Activated CD4-positive, CD25-positive, alpha-beta regulatory T cell treated with anti-CD3 and anti-CD28 coated beads, Interleukin-2, amount 50 U/mL, for 24 hours (primary cell): ENCODE measurements at regions not wholly inside any gene's neighbourhood (a gene's known extent, or its start where the extent isn't known, plus 50 kb on each side); places are given as distances from the start of the nearest gene placed in this dataset.
"Not testable (repeated sequence)": the region's sequence is repeated elsewhere in the genome, so short reads cannot be mapped to it uniquely, and the experiment has no call there.

Experiments
- ATAC-seq, 2 donors: fragments of 150-1000 bp; cut with Tn5 transposase; one replicate each; pipeline ENCODE4 v1.10.0; 2021; ENCODE audit warnings: mild to moderate bottlenecking in 1 of 2, moderate library complexity in 1 of 2

DNA sequence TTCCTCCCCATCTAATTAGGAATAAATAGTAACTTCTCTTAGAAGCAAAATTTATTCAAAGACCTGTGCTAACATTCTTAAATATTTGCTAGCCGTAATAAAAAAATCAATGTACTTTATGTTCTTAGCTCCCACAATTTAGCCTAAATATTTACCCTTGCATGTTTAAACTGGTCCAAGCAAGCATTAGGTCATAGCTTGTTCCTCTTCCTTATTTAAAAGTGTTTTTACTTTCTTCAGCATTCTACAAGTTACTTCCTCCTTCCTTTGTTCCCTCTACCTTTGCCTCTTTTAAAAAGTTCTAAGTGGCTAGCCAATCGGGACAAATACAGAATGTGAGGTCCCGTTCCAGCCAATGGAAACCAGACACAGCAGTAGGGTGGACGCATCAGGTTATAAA is 172.9 kb upstream of the MBL2 start:
- ATAC-seq: not testable (repeated sequence)

DNA sequence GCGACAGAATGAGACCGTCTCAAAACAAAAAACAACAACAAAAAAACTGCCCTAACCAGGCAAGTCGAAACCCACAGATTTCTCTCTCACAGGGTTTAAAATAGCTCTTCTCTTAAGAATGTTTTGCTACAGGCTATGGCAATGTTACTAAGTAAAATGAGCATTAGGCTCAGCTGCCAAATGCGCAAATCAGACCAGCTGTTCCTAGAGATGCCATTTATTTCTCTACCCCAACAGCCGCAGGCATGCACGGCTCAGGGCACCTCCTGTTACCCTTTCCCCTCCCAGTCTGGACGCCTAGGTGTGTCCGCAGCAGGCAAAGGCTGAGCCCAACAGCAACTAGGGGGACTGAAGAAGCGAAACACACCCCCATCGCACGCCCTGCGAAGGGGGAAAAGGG is 168.3 kb upstream of the MBL2 start:
- ATAC-seq: no peak

DNA sequence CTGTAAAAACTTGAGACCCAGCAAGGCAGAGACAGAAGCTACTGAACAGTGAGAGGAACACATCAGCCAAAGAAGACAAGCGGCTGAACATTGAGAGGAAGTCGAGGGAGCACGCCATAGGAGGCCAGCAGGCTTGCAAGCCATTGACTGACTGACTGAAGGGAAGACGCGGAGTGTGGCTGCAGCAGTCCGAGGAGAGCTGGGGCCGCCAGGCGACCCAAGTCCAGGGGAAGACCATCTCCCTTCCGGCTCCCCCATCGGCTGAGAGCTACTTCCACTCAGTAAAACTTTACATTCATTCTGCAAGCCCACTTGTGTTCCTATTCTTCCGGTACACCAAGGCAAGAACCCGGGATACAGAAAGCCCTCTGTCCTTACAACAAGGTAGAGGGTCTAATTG is 167.3 kb upstream of the MBL2 start:
- no peak for ATAC-seq

DNA sequence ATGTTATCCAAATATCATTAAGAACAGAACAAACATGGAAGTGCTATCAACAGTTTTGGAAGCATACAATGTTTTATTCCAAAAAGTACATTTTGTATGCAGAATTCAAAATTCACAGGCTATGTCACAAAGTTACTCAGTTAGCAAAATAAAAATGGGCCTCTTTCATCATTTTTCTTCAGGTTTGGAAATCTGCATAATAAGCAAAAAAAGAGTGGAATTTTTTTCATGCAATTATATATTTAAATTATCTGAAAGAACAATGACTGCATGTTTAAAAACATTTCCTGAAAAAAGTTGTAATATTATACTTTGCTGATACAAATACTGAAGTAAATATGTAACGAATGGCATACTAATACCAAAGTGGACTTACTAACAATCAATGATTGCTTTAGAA is 161.2 kb upstream of the MBL2 start:
- ATAC-seq: no peak

DNA sequence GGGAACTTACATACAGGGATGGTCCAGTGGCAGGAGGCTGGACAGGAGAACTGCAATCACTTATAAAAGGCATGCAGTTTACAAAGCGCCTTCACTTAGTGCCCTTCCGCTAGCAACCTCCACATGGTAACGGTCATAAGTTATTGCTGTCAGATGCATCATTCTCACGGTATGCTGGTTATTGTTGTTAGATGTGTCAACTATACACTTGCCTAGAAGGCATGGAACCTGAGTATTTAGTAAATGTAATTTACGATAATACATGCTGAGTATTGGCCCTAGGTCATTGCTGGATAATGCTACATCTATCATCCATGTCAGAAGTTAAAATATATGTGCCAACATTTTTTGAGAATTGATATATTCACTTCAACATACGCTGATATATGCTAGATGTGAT is 155.1 kb upstream of the MBL2 start:
- no peak for ATAC-seq

DNA sequence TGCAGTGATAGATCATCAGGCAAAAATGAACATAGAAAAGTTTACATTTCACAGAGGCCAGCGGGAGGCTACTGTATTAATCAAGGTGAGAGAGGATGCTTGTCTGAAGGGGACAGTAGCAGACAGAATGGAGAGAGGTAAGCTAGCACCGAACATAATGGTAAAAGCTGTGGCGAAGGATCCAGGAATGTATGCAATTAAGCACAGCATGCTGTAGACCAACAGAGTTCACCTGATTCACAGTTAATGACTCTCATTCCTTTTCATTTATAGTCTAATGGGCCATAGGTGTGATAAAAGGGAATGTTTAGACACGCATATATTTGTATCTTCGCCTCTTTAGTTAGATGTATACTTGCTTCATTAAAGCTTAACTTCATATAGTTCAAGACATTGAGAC is 150.9 kb upstream of the MBL2 start:
- no peak for ATAC-seq

DNA sequence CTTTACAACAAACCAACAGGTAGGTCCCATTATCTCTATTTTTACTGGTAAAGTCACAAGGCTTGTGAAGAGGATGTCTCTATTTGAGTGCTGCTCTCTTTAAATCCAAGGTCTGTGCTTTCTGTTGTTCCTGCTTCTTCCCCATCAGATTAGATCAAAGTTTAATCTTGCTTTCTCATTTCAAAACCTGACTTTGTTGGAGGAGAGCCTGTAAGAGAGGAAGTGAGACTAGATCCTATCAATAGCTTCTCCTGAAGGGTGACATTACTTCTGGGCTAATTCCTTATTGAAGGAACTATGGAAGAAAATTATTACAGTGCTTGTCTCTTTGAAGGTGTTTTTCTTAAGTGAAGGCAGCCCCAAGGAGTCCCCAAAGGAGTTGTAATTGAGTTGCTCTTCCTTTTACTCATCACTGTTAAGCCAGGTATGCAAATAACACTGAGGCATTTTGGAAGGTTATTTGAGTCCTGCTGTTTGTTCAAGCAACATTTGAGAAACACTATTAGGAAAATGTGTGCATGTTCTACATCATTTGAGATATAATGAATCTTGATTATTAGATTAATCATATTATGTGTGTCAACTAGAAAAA is 146.2 kb upstream of the MBL2 start:
- ATAC-seq: no peak

DNA sequence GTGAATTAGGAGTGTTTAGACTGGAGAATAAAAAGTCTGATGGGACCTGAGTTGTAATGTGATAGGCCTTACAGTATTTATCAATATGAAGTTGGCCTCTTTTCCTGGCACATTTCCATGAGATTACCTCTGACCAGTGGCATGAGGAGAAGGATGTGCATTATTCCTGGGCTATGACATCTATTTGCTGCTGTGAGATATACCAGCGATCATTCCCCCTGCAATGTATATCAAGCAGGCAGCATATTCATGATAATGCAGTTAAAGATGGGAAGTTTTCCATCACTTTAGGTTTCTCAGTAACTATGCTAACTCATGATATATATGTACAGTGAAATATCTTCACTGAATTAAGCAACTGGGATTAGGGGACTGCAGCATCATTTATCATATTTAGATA is 142.8 kb upstream of the MBL2 start:
- ATAC-seq: no peak

DNA sequence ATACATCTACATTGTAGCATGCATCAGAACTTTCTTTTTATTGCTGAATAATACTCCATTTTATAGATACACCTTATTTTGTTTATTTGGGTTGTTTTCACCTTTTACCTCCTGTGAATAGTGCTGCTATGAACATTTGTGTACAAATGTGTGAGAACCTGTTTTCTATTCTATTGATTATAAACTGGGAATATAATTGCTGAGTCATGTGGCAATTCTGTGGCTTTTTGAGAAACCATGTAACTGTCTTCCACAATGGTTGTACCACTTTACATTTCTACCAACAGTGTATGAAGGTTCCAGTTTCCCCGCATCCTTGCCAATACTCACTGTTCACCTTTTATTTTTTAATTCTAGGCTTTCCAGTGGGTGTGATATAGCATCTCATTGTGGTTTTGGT is 138.6 kb upstream of the MBL2 start:
- no peak for ATAC-seq

DNA sequence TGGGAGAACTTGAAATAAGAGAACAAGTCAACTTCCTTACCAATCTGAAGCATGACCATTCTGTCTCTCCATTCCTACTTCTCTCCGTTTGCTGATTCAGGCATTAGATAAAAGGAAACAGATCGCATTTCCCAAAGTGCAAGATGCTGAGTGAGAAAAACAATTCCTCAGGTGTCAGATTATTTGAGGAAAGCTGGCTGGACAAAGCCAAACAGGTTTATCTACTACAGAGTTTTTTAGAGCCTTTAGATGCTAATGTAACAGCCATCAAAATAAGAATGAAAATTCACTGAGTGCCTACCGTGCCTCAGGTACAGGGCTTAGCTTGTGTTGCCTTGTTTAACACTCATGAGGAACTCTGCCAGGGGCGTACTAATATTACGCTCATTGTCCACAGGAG is 135.9 kb upstream of the MBL2 start:
- no peak for ATAC-seq

DNA sequence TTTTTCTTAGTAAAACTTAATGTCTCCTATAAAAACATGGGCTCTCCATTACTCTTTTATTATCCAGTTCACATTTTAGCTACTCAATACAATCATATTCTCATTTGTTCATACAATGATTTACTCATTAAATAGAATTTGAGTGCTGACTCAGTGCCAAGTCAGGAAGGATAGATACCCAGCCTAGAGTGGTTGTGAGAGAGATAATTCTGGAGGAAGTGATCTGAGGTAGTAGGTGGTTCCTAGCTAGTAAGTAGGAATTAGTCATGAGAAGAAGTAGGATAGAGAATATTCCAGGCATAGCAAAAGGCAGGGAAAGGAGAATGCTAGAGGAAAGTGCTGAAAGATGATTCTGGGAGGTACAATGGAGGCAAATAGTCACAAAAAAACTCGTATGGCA is 133.5 kb upstream of the MBL2 start:
- no peak for ATAC-seq

DNA sequence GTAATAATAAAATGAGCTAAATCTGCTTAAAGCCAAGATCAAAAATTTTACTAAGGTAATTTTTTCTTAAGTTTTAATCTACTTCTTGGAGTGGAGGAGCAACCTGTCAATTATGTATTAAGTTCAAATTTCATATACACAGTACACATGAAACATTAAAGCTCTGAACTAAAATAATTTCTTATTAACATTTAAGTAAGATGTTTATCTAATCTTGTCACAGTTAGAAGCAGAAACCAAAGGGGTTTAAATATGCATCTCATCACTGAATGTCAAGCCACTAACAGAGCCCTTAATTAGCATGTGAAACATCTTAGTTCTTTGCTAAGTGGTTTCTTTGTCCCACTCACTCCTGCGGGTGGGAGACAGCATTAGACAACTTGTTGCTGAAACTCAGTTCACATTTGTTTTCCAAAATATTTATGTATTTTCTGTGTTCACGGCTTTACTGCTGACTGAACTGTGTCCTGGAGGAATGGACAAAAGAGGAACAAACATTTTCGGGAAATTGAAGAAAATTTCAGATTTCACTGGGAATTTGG is 130.9 kb upstream of the MBL2 start:
- no peak for ATAC-seq

DNA sequence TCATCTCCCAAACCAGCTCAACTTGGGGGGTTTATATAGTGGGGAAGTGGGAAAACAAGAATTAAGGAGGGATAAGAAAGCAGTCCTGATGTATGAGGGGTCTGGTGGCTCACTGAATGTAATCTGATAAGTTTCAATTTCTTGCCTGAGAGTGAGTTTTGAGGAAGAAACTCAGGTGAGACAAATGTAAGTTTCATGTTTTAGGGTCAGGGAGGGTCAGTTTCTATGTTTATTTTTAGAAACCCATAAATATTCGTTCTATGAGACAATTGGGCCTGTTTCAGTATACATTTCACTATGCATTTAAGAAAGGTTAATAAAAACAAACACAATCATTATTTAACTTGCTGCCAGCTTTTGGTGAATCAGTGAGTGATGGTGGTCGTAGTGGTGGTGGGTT is 128.0 kb upstream of the MBL2 start:
- ATAC-seq: no peak

DNA sequence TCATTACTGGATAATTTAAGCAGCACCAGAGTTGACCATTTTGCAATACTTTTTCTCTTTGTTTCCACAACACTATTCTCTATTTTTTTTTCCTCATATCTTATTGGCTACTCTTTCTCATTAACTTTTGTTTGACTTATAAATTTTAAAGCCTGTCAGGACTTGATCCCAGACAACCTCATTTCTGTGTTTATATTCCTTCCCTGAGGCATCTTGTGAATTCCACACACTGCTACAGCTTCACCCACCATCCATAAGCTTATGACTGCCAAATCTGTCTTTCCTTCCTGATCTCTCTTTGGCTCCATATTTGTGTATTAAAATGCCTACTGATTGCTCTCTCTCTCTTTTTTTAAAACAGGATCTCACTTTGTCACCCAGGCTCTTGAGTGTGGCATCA is 124.6 kb upstream of the MBL2 start:
- no peak for ATAC-seq

DNA sequence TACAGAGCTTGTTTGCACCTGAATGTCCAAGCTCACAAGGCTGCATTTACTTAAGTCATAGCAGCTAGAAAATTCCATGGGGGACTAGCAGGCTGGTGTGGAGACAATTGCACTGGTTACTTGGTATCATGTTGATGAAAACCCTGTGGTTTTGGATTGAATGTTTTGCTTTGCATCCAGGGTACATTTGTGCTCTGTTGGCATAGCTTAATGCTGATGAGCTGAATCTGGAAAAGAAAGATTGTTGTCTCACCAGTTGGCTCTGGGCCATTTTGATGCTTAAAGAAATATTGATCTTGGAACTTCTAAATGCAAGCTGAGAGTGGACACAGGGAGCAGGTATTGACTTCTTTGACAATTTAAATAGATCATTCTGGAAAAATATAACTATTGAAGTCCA is 122.5 kb upstream of the MBL2 start:
- ATAC-seq: no peak

DNA sequence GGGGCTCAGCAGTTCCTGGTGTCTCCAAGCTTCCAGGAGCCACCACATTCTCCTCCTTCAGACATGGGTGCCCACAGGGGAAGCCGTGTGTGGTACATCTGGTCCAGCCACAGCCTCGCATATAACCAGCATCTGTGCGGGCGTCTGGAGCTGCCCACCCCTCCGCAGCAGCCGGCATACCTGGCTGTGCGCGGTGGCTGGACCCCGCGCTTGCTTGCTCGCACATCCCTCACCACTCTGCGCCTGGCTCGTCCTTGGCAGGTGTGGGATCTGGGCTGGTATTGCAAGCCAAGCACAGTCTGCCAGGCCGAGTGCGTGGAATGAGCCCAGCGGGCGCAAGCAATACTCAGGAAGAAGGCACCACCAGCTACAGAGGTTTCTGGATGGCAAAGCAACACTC is 117.7 kb upstream of the MBL2 start:
- no peak for ATAC-seq

DNA sequence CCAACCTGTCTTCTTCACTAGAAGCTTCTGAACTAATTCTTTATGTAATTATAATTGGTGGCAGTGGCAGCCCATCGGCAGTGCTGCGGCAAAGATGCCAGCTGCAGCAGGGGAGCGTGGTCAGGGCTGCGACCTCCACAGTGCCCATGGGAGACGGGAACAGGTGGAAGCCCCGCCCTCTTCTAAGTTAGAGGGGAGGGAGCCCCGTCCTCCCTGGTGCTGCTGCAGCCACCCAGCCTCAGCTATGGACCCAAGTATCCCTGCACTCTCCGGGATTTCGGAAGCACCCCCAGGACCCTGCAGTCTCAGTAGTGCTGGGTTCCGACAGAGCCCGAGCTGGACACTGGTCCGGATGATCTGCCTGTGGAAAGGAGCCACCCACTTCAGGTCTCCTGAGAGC is 117.0 kb upstream of the MBL2 start:
- no peak for ATAC-seq

DNA sequence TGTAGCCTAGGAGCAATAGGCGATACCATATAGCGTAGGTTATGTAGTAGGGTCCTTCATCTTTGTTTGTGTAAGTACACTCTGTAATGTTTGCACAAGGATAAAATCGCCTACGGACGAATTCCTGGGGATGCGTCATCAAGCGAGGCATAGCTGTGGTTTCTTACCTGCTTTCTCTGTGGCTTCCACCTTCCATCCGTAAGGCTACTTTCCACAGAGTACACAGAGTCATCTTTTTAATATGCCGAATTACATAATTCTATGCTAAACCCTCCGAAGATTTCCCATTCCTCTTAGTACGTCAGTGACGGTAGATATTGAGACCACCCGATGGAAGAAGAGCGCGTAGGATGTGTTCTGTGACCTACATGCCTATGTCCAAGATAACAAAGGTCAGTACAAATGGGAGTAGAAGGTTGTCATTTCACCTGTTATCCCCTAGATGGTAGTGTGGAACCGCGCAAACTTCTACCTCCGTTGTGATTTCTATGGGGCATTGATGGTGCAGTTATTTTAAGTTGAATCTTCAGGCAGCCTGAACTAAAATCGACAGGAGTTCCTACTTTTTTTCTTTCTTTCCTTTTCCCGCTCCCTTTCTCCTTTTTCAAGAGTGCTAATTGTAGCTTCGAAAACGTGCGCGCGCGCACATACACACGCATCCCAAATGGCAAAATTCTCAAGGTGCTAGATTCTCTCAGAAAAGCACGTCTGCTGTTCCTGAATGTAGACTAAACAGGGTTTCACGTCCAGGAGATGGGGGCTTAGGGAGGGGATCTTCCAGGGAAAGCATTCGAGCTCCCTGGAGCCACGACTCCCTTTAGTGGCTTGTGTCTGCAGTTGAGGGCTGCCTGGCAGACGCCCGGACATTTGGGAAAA is 111.7 kb upstream of the MBL2 start:
- ATAC-seq: no peak

DNA sequence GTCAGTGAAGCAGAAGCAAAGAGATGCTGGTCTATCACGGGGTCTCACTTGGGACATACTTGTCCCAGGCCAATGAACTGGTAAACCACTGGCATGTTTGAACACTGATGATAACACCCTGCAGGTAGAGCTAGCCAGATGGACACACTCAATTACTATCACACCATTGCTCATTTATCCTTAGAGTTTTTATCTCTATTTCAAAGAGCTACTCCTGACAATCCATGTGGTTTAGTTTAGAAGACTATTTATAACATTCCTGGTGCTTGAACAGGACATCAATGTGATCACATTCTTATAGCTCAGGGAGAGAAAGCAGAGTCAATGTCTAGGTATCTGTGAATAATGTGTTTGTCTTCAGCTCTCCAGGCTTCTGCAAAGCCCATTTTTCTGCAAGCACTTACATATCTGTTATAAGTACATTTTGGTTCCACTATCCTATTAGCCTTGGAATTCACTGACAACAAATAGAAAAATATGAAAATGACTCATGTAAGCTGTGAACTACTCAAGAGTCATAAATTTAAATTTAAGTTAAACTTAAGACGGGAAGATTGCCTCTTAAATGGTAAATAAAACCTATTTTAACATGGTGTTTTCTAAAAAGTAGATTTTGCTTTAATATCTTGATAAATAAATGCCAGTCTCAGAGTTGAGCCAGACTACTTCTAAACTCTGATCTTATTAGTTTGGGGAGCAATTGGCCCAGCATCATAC is 106.7 kb upstream of the MBL2 start:
- ATAC-seq: no peak

DNA sequence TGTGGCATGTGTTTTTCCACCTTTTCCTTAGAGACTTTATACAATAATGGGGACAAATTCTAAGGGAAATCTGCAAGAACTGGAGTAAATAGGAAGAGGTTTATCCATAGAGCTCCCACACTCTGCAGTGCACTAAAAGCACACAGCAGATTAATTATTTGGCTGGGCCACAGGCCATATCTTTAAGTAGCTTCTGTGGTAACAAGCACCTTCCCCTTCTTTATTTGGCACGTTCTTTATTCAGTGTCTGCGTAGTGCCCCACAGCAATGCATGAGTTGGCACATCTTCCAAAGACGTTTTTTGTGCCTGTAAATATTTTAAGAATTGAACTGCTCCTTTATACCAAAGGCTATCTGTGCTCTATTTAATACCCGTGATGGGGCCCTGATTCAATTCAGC is 104.9 kb upstream of the MBL2 start:
- ATAC-seq: no peak

DNA sequence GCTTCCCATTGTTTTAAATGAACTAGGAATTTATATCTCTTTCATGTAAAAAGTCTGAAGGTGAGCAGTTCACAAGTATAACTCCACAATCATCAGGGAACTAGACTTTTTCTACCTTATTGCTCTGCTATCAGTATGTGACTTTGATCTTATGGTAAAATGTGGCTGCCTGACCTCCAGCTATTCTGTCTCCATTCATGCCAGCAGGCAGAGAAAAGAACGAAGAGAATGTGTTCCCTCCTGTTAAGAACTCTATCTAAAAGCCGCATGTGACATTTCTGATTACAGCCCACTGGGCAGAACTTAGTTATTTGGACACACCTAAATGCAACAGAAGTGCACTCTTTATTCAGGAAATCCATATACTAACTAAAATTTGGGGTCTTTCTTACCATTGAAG is 102.8 kb upstream of the MBL2 start:
- ATAC-seq: no peak

DNA sequence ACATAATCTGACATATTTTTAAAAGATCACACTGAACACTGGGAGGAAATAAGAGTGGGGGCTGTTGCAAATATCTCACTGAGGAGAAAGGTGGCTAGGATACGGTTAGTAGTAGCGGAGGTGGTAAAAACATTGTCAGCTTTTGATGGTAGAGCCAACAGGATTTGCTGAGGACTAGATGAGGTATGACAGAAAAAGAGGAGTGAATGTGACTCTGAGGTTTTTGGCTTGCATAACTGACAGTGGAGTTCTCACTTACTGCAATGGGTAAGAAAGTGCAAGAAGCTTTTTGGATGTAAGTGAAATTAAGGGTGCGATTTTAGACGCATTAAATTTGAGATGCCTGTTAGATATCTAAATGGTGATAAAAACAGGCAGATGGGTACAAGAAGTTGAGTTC is 102.0 kb upstream of the MBL2 start:
- no peak for ATAC-seq

DNA sequence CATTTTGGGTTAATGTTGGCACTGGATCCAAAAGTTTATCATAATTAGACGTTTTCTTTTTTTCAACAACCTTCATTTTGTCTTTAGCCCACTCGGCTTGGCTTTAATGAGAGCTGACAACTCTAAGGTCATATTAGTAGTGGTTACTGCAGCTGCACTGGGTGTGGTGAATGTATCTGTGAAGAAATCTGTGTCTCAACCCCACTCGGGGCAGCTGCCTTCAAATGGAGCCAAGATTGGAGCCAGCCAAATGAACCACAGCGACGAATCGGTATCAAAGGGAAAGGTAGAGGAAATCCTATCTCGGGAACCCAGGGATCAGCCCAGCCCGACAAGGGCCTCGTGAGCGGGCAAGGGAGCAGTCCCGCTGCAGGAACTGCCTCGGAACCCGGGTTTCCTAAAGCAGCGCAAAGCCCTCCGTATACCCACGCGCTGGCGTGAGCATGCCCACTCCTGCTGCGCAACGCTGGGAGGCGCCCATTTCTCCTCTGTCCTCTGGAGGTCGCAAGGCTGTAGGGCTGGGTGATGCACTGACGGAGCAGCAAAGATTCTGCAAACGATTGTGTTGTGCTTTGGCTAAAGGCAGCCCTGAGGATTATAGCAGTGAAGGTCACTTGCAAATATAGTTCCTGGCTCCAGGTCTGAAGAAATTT is 98.7 kb upstream of the MBL2 start:
- no peak for ATAC-seq
